Esophagus muscularis mucosa (tissue), 4 donors: ENCODE measurements at regions not wholly inside any gene's neighbourhood (a gene's known extent, or its start where the extent isn't known, plus 50 kb on each side); places are given as distances from the start of the nearest gene placed in this dataset.
"Not testable (repeated sequence)": the region's sequence is repeated elsewhere in the genome, so short reads cannot be mapped to it uniquely, and the experiment has no call there.

ENCODE experiments used
- CTCF ChIP-seq, 3 experiments: fragments of 200-600 bp in 2 of 3; fragments of 450-650 bp in 1 of 3; sonication (generic) in 2 of 3; IDR thresholded peaks; one replicate each; pipeline ENCODE4 v1.5.1; 2017 to 2019; ENCODE audit warnings: antibody characterized with exemption in 3 of 3, mild to moderate bottlenecking in 2 of 3, moderate library complexity in 1 of 3
- EP300 ChIP-seq: sonication (generic); formaldehyde crosslinking; IDR thresholded peaks from one replicate; pipeline ENCODE4 v1.6.1; 2017; ENCODE audit warnings: antibody characterized with exemption
- POLR2A ChIP-seq: fragments of 450-650 bp; IDR thresholded peaks from one replicate; pipeline ENCODE4 v1.6.1; 2017; ENCODE audit warnings: antibody characterized with exemption, moderate library complexity, mild to moderate bottlenecking, low read depth

DNA sequence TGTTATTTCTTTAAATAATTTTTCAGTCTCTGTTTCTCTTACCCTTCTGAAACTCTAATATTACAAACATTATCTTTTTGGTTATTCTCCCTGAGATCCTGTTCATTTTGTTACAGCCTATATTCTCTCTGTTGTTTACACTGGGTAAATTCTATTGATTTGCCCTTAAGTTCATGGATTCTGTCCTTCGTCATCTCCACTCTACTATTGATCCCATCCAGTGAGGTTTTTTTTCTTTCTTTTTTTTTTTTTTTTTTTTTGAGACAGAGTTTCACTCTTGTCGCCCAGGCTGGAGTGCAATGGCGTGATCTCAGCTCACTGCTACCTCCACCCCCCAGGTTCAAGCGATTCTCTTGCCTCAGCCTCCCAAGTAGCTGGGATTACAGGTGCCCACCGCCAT, 393.9 kb downstream of the ZNF674 start:
- not testable (repeated sequence) for TF ChIP-seq POLR2A; CTCF (IDR thresholded peaks at IDR 0.05); EP300
